Endothelial cell of umbilical vein (primary cell): ENCODE measurements at regions not wholly inside any gene's neighbourhood (a gene's known extent, or its start where the extent isn't known, plus 50 kb on each side); places are given as distances from the start of the nearest gene placed in this dataset.

Experiments
- CTCF ChIP-seq, 2 donors: IDR thresholded peaks; 1 replicate in 1 of 2; 2 replicates in 1 of 2; pipeline ENCODE4 v1.5.1; 2011; ENCODE audit warnings: low read length in 2 of 2, mild to moderate bottlenecking in 2 of 2, moderate library complexity in 2 of 2, control low read depth in 1 of 2, inconsistent platforms in 1 of 2, low read depth in 1 of 2; ENCODE audit not compliant: insufficient read depth in 1 of 2; ENCODE audit errors: extremely low read depth in 1 of 2
- EZH2 ChIP-seq: IDR thresholded peaks from 2 replicates; pipeline ENCODE4 v1.6.1; 2012; ENCODE audit warnings: borderline replicate concordance, low read depth, mild to moderate bottlenecking, moderate library complexity, low read length, inconsistent platforms; ENCODE audit not compliant: severe bottlenecking
- FOS ChIP-seq: IDR thresholded peaks from 2 replicates; pipeline ENCODE4 v1.6.1; 2011; ENCODE audit warnings: mild to moderate bottlenecking, low read length, moderate library complexity, borderline replicate concordance; ENCODE audit not compliant: insufficient read depth
- GATA2 ChIP-seq: IDR thresholded peaks from 2 replicates; pipeline ENCODE4 v1.7.0; 2011; ENCODE audit warnings: low read depth, mild to moderate bottlenecking, moderate library complexity, mixed read lengths, low read length; ENCODE audit not compliant: insufficient read length, insufficient read depth
- MAX ChIP-seq: IDR thresholded peaks from 2 replicates; pipeline ENCODE4 v1.6.1; 2011; ENCODE audit not compliant: insufficient read depth, insufficient read length
- MYC ChIP-seq: IDR thresholded peaks from one replicate; pipeline ENCODE4 v1.6.1; 2011; ENCODE audit warnings: mild to moderate bottlenecking, low read depth, low read length
- POLR2A ChIP-seq: IDR thresholded peaks from 2 replicates; pipeline ENCODE4 v1.6.1; 2012; ENCODE audit warnings: low read depth, mild to moderate bottlenecking, control low read depth, low read length
- POLR2AphosphoS5 ChIP-seq: IDR thresholded peaks from 2 replicates; pipeline ENCODE4 v1.6.1; 2012; ENCODE audit warnings: low read depth, mild to moderate bottlenecking, control low read depth, low read length, moderate library complexity; ENCODE audit not compliant: insufficient read depth

GRCh38 chr2:163210430-163210918 is 371.9 kb upstream of the KCNH7 start:
- TF ChIP-seq CTCF (IDR thresholded peaks at IDR 0.05; ENCODE audit: extremely low read depth in 1 of 2, insufficient read depth in 1 of 2, low read depth in 1 of 2, low read length in 2 of 2) (no peak), POLR2AphosphoS5 (no peak), POLR2A (no peak), EZH2 (no peak), FOS (no peak), MAX (no peak), GATA2 (no peak), MYC (no peak)
